HL-60 (cell line): ENCODE measurements at regions not wholly inside any gene's neighbourhood (a gene's known extent, or its start where the extent isn't known, plus 50 kb on each side); places are given as distances from the start of the nearest gene placed in this dataset.
"Not testable (repeated sequence)": the region's sequence is repeated elsewhere in the genome, so short reads cannot be mapped to it uniquely, and the experiment has no call there.

ENCODE experiments used
- CTCF ChIP-seq: IDR thresholded peaks from one replicate; pipeline ENCODE4 v1.5.1; 2011; ENCODE audit warnings: low read length, control low read depth, inconsistent platforms; ENCODE audit not compliant: insufficient read depth
- POLR2AphosphoS5 ChIP-seq: IDR thresholded peaks from 2 replicates; pipeline ENCODE4 v1.6.1; 2012; ENCODE audit warnings: low read depth
- TF ChIP-seq, protein P1 (sequence below): IDR thresholded peaks from 2 replicates; pipeline ENCODE4 v1.6.1; 2012; ENCODE audit warnings: low read depth; ENCODE audit not compliant: insufficient replicate concordance

DNA sequence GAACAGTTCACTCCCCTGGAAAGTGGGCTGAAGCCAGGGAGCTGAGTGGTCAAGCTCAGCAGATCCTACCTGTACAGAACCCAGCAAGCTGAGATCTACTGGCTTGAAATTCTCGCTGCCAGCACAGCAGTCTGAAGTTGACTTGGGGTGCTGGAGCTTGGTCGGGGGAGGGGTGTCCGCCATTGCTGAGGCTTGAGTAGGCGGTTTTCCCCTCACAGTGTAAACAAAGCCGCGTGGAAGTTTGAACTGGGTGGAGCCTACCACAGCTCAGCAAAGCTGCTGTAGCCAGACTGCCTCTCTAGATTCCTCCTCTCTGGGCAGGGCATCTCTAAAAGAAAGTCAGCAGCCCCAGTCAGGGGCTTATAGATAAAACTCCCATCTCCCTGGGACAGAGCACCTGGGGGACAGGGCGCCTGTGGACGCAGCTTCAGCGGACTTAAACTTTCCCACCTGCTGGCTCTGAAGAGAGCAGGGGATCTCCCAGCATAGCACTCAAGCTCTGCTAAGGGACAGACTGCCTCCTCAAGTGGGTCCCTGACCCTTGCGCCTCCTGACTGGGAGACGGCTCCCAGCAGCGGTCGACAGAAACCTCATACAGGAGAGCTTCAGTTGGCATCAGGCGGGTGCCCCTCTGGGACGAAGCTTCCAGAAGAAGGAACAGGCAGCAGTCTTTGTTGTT is 135.3 kb upstream of the HS3ST4 start:
- TF ChIP-seq POLR2AphosphoS5, CTCF: not testable (repeated sequence)
- TF ChIP-seq, protein P1, sequence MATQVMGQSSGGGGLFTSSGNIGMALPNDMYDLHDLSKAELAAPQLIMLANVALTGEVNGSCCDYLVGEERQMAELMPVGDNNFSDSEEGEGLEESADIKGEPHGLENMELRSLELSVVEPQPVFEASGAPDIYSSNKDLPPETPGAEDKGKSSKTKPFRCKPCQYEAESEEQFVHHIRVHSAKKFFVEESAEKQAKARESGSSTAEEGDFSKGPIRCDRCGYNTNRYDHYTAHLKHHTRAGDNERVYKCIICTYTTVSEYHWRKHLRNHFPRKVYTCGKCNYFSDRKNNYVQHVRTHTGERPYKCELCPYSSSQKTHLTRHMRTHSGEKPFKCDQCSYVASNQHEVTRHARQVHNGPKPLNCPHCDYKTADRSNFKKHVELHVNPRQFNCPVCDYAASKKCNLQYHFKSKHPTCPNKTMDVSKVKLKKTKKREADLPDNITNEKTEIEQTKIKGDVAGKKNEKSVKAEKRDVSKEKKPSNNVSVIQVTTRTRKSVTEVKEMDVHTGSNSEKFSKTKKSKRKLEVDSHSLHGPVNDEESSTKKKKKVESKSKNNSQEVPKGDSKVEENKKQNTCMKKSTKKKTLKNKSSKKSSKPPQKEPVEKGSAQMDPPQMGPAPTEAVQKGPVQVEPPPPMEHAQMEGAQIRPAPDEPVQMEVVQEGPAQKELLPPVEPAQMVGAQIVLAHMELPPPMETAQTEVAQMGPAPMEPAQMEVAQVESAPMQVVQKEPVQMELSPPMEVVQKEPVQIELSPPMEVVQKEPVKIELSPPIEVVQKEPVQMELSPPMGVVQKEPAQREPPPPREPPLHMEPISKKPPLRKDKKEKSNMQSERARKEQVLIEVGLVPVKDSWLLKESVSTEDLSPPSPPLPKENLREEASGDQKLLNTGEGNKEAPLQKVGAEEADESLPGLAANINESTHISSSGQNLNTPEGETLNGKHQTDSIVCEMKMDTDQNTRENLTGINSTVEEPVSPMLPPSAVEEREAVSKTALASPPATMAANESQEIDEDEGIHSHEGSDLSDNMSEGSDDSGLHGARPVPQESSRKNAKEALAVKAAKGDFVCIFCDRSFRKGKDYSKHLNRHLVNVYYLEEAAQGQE: not testable (repeated sequence)
